GM21390 (cell line): ENCODE measurements at regions not wholly inside any gene's neighbourhood (a gene's known extent, or its start where the extent isn't known, plus 50 kb on each side); places are given as distances from the start of the nearest gene placed in this dataset.
"Not testable (repeated sequence)": the region's sequence is repeated elsewhere in the genome, so short reads cannot be mapped to it uniquely, and the experiment has no call there.

ENCODE experiments used
- ATAC-seq: cut with Tn5 transposase; IDR thresholded peaks from one replicate; pipeline ENCODE4 v1.9.1; 2021; ENCODE audit not compliant: unreplicated experiment

DNA sequence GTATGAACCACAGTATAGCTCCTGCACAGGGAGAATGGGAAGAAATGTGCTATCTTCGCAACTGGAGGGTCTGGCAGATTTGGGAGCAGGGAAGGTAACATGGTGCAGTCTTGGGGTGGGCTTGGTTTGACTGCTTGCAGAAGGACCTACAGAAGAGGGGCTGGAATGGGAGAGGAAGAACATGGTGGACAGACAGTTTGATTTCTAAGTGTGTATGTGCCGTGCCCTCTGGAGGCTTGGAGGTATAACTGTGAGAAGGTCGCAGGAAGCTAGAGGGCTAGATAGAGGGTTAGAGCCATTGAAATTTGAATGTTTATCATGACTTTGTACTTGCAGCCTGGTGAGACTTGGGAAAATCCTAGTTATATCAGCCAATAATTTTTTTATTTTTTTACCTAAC lies 169.2 kb downstream of the SQOR start:
- no peak for ATAC-seq

DNA sequence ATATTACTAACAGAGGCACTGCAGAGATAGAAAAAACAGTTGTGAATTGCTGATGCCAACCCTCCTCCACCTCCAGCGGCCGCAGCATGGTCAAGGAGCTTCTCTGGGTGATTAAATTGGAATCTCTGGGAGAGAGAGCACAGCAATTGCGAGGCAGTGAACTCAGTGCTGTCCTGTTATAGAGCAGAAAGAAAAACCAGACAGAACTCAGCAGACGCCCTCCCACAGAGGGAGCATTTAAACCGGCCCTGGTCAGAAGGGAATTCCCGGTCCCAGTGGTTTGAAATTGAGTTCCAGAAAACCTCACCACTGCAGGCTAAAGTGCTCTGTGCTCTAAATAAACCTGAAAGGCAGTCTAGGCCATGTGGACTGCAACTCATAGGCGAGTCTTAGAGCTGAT lies 175.4 kb downstream of the SQOR start:
- ATAC-seq = no peak

DNA sequence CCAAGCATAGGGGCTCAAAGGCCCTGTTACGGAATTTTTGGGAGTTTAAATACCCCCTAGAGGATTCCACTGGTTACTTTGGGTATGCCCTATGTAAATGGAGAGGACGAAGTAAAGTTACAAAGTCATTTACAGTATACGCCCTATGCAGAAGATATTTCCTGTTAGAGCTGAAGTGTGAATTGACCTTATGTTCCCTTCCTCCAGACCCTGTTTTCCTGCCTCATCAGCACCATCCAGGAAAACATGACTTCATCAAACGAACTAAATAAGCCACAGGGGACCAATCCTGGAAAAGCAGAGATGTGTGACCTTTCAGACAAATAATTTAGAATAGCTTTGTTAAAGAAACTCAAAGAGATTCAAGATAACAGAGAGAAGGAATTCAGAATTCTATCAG lies 177.4 kb downstream of the SQOR start:
- no peak for ATAC-seq

DNA sequence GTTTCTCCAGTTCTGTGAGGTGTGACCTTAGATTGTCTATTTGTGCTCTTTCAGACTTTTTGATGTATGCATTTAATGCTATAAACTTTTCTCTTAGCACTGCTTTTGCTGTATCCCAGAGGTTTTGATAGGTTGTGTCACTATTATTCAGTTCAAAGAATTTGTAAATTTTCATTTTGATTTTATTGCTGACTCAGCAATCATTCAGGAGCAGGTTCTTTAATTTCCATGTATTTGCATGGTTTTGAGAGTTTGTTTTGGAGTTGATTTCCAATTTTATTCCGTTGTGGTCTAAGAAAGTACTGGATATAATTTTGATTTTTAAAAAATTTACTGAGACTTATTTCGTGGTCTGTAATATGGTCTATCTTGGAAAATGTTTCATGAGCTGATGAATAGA lies 182.7 kb downstream of the SQOR start:
- not testable (repeated sequence) for ATAC-seq

DNA sequence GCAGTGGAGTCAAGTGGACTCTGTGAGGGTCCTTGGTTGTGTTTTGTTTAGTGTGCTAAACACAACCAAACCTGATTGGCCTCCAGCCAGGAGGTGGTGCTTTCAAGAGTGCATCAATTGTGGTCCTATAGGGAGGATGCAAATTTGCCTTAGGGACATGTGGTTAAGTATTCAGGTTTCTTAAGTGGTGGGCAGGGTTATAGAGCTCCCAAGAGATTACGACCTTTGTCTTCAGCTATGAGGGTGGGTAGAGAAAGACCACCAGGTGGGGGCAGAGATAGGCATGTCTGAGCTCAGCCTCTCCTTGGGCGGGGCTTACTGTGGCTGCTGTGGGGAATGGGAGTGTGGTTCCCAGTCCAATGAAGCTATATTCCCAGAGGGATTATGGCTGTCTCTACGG lies 186.6 kb downstream of the SQOR start:
- ATAC-seq = no peak

DNA sequence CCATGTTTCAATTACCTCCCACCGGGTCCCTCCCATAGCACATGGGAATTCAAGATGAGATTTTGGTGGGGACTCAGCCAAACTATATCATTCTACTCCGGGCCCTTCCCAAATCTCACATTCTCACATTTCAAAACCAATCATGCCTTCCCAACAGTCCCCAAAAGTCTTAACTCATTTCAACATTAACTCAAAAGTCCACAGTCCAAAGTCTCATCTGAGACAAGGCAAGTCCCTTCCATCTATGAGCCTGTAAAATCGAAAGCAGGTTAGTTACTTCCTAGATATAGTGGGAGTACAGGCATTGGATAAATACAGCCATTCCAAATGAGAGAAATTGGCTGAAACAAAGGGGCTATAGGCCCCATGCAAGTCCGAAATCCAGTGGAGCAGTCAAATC lies 188.1 kb downstream of the SQOR start:
- ATAC-seq = not testable (repeated sequence)

DNA sequence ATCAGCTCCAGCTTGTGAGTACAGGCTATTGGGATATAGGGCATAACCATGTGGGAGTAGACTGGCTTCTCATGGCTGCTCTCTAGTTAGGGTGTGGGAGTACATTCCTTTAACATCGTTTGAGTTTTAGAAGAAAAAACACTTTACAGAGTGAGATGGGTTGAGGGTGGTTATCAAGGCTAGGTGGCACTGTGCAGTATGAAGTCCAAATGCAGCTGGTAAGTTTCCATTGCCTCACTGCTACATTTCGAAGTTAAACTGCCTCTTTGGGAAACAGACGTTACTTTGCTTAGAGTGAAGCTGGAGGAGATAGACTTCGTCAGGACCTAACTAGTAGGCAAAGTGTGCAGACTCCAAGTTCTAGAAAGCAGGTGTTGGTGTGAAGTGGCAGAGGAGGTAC lies 192.4 kb downstream of the SQOR start:
- no peak for ATAC-seq

DNA sequence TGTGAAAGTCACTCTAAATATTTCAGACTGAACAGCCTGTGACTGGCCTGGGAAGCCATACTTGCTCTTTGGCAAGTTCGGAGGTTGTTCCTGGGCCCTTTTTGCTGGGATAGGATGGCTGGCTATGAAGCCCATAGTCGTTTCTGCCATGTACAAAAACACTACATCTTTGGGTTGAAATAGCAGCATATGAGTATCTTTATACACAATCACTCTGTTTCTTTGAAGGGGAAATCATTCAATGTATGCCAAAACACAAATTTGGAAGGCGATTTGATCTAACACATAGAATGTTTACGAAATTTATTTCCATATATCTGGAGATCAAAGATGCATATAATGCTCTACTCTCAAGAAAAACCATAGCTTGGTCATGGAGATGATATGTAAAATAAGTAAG lies 192.9 kb downstream of the SQOR start:
- ATAC-seq = no peak

DNA sequence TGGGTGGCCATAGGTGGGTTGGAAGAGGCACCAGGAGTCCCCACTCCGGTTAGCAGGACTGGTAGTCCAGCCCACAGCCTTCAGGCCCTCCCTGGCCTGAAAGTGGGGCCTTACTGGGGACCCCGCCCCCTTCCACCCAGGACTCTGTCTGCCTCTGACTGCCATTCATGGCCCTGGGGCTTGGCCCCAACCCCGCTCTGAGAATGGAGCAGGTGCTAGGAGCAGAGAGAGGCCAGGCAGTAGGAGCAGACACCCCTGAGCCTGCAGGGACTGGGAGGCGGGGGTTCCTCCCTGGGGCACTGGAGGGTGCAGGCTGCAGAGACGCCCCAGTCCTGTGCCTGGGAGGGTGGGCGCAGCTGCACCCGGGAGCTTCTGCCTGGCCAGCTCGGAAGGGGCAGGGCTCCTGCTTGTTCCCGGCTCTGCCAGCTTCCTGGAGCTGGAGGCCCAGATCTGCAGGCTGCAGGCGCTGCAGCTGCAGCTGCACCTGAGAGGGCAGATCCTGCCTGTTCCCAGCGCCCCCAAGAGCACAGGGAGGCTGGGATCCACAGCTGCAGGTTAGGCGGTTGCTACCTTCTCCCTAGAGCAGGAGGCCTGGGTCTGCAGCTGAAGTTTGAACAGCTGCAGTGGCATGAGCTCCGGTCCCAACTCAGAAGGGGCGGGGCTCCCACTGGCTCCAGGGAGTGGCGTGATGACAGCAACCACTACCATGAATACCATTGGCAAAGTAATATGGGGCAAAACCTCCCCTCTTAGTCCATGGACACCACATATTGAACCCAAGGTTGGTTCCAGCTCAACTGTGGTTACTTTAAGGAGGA lies 194.7 kb downstream of the SQOR start:
- no peak for ATAC-seq

DNA sequence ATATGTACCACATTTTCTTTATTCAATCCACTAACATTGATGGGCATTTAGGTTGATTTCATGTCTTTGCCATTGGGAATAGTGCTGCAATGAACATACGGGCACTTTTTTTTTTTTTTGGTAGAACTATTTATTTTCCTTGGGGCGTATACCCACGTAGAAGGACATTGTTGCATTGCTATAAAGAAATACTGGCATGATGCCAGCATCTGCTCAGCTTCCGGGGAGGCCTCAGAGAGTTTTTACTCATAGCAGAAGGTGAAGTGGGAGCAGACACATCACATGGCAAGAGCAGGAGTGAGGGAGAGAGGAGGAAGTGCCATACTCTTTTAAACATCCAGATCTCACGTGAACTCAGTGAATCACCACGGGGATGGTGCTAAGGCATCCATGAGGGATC lies 197.0 kb downstream of the SQOR start:
- ATAC-seq = no peak

DNA sequence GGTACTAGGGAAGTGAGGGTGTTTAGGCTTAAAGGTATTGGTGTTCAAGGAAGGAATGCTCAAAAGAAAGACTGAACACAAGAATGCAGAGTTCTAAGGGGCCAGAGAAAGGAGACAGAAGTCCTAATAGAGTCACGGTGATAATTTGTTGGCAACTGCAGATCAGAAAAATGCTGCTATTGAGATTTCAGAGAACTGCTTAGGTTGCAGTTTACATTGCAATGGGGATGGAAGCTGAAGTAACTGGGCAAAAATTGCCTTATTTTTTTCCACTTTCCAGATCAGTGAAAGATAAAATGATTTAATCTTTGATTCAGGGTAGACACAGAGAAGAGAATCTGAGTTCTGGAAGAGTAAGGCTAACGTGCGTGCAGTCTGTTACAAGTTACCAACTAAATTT lies 199.8 kb downstream of the SQOR start:
- no peak for ATAC-seq

DNA sequence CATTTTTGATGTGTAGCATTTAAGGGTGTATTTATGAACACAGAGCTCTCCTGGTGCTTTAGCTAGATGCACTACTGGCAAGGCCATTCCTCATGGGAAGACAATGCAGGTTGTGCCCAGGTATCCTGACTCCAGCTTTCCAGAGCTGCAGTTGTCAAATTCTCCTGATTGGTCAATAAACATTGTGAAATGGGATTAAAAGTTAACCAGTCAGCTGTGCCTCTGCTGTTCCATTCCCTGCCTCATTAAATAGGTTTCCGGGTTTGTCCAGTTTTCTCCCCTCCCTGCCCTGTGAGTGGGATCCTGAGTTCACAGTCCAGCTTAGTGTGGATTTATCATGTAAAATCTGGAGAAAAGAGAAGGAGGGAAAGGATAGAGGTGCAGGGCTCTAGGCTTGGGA lies 207.3 kb downstream of the SQOR start:
- ATAC-seq = no peak

DNA sequence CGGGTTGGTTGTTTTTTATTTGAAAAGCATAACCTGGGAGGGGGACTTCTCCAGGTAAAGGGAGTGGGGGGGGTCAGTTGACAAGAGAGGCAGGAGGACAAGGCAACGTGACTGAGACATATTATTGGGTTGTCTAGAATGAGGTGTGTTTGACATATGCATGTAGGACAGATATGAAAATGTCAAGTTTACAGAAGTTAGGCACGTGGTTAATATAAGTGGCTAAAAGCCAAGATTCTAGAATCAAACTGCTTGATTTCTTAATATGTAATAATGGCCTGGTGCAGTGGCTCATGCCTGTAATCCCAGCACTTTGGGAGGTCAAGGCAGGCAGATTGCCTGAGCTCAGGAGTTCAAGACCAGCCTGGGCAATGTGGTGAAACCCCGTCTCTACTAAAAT lies 212.8 kb downstream of the SQOR start:
- ATAC-seq = no peak

DNA sequence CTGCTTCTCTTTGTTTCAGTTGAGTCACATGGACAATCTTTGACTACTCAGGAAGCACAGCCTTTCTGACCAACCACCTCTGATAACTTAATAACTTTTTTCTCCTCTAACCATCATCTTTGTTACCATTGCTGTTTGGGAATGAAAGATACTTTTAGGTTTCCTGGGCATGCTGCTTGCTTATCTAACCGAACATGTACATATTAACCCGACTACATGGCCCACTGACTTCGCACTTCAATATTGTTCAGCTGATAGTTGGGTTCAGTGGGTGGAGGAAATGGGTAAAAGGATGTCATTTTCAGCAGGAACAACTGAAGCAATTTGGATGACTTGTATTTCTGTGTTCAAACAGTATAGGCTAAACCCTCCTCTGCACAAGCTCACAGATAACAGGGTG lies 214.3 kb downstream of the SQOR start:
- no peak for ATAC-seq

DNA sequence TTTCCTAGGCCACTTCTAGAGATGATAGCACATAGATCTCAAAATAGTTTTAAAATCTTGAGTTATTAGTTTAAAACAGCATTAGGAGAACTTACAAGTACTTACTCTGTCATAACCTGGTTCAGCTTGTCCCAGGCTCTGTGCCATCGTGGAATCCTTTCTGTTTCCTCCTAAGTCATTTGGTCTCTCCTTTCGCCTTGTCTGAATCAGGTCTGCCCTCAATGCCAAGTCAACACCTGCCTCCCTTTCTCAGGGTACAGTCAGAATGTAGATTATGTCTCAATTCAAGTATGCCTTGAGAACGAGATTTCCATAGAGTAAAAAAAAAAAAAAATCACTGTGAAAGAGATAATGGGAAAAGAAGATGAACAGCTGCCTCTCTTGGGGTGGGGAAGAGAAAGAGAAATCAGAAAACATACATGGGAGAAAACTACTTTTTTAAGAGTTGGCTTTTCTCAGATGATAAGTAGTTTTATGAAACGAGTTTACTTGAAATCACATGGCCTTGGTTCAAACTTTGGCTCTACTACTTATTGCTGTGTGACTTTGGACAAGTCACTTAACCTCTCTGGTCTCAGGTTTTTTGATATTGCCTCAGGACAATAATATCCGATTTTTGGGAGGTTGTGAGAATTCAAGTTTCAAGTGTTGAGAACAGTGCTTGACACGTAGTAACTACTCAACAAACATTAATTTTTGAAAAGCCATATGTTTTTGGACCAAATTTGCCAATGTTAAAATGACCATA lies 219.8 kb downstream of the SQOR start:
- ATAC-seq = no peak

DNA sequence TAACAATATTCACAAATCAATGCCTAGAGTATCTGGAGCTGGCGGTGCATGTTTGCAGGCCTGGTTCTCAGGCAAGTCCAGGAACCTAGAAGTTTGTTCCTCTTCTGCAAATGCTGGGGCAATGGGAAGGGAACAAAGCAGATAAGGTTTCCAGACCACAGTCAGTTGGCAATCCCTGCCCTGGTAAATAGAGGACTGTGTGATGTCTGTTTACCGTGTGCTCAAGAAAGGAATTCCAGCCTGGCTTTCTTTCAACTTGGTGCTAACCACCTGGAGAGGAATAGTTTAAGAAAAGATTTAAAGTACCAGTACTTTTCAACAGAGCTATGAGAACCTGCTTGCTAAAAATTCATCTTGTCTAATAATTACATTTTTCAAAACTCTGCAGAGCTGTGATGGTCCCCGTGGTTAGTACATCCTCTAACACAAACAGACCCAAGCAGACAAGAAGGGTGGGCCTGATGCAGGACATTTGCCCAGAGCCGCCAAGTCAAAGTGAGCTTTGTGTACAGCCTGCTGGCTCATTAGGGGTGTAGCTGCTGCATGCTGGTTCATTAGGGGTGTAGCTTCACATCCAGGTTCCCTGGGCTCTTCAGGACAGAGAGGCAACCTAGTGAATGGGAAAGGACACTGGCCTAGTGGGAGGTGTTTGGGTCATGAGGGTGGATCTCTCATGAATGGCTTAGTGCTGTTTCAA lies 220.5 kb downstream of the SQOR start:
- no peak for ATAC-seq

DNA sequence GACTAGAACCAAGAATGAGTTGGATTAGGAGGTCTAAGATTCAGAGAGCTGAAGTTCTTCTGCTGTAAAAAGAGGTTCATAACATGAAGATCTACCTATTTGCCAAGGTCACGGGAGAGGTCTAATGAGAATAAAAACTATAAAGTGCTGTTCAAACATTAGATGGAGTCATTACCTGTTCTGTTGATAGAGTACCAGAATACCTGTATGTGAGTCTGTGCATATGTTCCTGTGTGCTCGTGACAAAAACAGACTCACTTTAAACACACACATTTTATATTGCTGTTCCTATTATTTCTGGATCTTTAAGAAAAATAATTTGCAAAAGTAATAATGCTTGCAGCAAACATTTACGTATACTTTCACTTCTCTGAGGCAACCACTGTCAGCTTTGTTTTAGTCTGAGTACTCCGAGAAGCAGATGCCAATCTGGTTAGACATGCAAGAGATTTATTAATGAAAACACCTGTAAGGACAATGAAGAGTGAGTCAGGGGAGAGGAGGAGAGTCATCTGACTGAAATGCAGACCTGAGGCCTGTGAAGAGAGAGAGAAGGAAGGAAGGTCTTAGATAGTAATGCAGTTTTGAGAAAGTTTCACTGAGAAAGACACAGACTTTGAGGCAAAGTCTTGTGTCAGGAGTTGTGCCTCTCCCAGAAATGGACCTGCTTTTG lies 221.2 kb downstream of the SQOR start:
- ATAC-seq = no peak

DNA sequence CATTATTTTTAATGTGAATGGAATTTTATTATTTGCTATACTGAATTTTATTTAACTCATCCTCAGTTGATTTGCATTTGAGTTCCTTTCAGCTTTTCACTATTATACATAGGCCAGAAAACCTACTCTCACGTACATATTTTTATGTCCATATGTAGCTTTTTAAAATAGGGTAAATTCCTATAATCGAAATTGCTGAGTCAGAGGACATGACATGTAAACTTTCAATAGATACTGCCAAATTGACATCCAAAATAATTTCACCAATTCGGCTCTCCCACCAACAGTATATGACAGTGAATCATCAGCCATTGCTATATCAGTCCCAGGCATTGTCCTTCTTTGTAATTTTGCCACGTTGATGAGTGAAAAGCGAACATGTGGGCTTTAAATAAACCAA lies 222.5 kb downstream of the SQOR start:
- ATAC-seq = no peak

DNA sequence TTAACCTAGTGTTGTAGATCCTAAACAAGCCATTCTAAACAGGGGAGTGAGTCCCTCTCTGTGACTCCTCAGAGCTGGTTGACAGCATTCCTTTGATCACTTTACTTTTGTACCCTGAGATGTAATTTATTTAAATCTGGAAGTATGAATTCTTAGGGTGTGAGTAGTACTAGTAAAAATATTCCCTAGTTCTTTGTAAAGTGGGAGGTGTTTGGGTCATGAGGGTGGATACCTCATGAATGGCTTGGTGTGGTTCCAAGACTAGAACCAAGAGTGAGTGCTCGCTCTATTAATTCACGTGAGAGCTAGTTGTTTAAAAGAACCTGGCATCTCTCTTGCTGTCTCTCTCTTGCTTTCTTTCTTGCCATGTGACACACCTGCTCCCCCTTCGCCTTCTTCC lies 223.7 kb downstream of the SQOR start:
- no peak for ATAC-seq

DNA sequence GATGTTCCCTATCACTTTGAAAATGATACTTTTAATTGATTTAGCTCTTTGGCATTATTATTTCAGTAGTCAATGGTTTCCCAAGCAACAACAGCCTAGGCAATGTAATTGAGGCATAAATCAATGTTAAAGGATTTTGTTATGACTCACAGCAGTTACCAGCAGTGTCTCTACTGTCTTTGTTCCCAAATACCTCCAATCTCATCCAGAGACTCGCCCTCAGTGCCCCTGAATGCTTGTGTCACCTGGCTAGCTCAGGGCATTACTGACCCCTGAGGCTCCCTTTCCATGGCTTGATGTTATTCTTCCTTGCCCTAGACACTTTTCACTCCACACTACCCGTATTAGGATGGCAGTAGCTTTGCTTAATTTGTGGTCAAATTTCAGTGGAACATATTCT lies 227.2 kb downstream of the SQOR start:
- ATAC-seq = no peak

DNA sequence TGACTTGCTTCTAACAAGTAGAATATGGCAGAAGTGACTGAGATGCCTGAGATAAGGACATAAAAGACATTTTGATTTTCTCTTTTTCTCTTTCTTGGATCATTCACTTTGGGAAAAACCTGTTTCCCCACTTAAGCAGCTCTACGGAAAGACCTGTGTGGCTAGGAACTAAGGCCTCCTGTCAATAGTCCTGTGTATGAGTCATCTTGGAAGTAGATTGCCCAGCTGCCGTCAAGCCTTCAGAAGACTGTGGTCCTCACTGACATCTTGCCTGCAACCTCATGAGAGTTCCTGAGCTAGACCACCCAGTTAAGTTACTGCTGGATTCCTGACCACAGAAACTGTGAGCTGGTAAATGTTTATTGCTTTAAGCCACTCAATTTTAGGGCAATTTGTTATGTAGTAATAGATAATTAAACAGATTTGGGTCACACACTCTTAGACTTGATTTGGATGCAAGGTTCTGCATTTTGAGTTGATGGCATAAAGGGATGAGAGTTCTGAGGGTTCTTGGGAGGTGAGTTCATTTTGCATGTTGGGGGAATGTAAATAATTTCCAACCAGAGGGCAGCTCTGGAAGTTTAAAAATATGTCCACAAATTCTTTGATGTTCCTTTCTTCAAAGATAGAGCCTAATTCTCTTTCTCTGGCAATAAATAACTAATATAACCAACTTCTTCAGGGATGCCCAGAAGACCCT lies 229.2 kb downstream of the SQOR start:
- ATAC-seq = no peak
